SK-N-MC (cell line): ENCODE measurements at regions not wholly inside any gene's neighbourhood (a gene's known extent, or its start where the extent isn't known, plus 50 kb on each side); places are given as distances from the start of the nearest gene placed in this dataset.

ENCODE experiments used
- EZH2 ChIP-seq: fragments of 200-600 bp; sonication (generic); IDR thresholded peaks from one replicate; pipeline ENCODE4 v1.6.1; 2017; ENCODE audit warnings: antibody characterized with exemption
- FOXP2 ChIP-seq: optimal IDR thresholded peaks from 2 replicates; pipeline ENCODE3; 2011; ENCODE audit warnings: mild to moderate bottlenecking, moderate library complexity; ENCODE audit not compliant: insufficient read depth; ENCODE audit errors: extremely low read length, control extremely low read depth
- POLR2AphosphoS5 ChIP-seq: IDR thresholded peaks from 2 replicates; pipeline ENCODE4 v1.6.1; 2012; ENCODE audit warnings: mild to moderate bottlenecking, low read depth, low read length, borderline replicate concordance

GRCh38 chr12:115468087-115468510 is 784.1 kb upstream of the TBX3 start:
- TF ChIP-seq POLR2AphosphoS5 (no peak), EZH2 (no peak), FOXP2 (no peak)
